WTC11 (cell line): ENCODE measurements at regions not wholly inside any gene's neighbourhood (a gene's known extent, or its start where the extent isn't known, plus 50 kb on each side); places are given as distances from the start of the nearest gene placed in this dataset.

Experiments
- ATAC-seq: fragments of 200-7000 bp; cut with Tn5 transposase; 2 replicates; pipeline ENCODE4 v1.10.0; 2021; ENCODE audit warnings: mild to moderate bottlenecking, moderate library complexity
- CTCF ChIA-PET: fragments of 300-600 bp; sonication (Branson Sonifier 250); formaldehyde crosslinking; loops from one replicate; lab custom pipeline; 2021; ENCODE audit warnings: antibody characterized with exemption; lab: Charles Lee
- POLR2A ChIA-PET: fragments of 350-600 bp; sonication (Branson Sonifier 250); formaldehyde crosslinking; loops from one replicate; lab custom pipeline; 2021; ENCODE audit warnings: antibody characterized with exemption; lab: Charles Lee
- DNase-seq: peaks from one replicate; pipeline ENCODE4 v3.0.0; 2021; ENCODE audit warnings: low spot score
- H3K27ac Mint-ChIP-seq: 2 replicates; pipeline ENCODE4 v1.8.0; 2021; ENCODE audit warnings: mixed read lengths
- H3K27me3 Mint-ChIP-seq: 2 replicates; pipeline ENCODE4 v1.8.0; 2021; ENCODE audit warnings: low read depth, mild to moderate bottlenecking, moderate library complexity, mixed read lengths
- H3K36me3 Mint-ChIP-seq: 2 replicates; pipeline ENCODE4 v1.8.0; 2021; ENCODE audit warnings: mixed read lengths
- H3K4me1 Mint-ChIP-seq: 2 replicates; pipeline ENCODE4 v1.8.0; 2022; ENCODE audit warnings: mixed read lengths
- H3K4me3 Mint-ChIP-seq: 2 replicates; pipeline ENCODE4 v1.8.0; 2021; ENCODE audit warnings: mild to moderate bottlenecking, moderate library complexity, mixed read lengths
- H3K9me3 Mint-ChIP-seq: 2 replicates; pipeline ENCODE4 v1.8.0; 2021; ENCODE audit warnings: mixed read lengths
- CBFB ChIP-seq: sonication (generic); formaldehyde crosslinking; IDR thresholded peaks from 2 replicates; pipeline ENCODE4 v1.8.1; 2022; ENCODE audit warnings: mild to moderate bottlenecking, low read depth, missing genetic modification reagents
- CREB1 ChIP-seq: sonication (generic); formaldehyde crosslinking; IDR thresholded peaks from 2 replicates; pipeline ENCODE4 v1.8.0; 2023; ENCODE audit warnings: mild to moderate bottlenecking, missing genetic modification reagents
- ESRRA ChIP-seq: sonication (generic); formaldehyde crosslinking; IDR thresholded peaks from 2 replicates; pipeline ENCODE4 v1.8.1; 2022; ENCODE audit warnings: mild to moderate bottlenecking, missing genetic modification reagents, borderline replicate concordance
- FOXJ3 ChIP-seq: sonication (generic); formaldehyde crosslinking; IDR thresholded peaks from 2 replicates; pipeline ENCODE4 v1.9.0; 2021; ENCODE audit warnings: missing genetic modification reagents, mild to moderate bottlenecking, borderline replicate concordance
- IRF1 ChIP-seq: sonication (generic); formaldehyde crosslinking; IDR thresholded peaks from 2 replicates; pipeline ENCODE4 v1.8.0; 2023; ENCODE audit warnings: missing genetic modification reagents
- JAZF1 ChIP-seq: fragments of 250-450 bp; sonication (Bioruptor Pico); IDR thresholded peaks from 2 replicates; pipeline ENCODE4 v1.9.0; 2021; ENCODE audit warnings: moderate library complexity, mild to moderate bottlenecking, inconsistent platforms
- MAX ChIP-seq: sonication (generic); formaldehyde crosslinking; IDR thresholded peaks from 2 replicates; pipeline ENCODE4 v1.8.0; 2022; ENCODE audit warnings: mild to moderate bottlenecking, missing genetic modification reagents
- NFE2L1 ChIP-seq: sonication (generic); formaldehyde crosslinking; IDR thresholded peaks from 2 replicates; pipeline ENCODE4 v1.8.1; 2023; ENCODE audit warnings: missing genetic modification reagents
- SMAD4 ChIP-seq: sonication (generic); formaldehyde crosslinking; IDR thresholded peaks from 2 replicates; pipeline ENCODE4 v1.8.0; 2022; ENCODE audit warnings: mild to moderate bottlenecking, missing genetic modification reagents
- TEAD4 ChIP-seq: sonication (generic); formaldehyde crosslinking; IDR thresholded peaks from 2 replicates; pipeline ENCODE4 v1.8.0; 2022; ENCODE audit warnings: mild to moderate bottlenecking, missing genetic modification reagents
- ZMAT4 ChIP-seq: fragments of 250-450 bp; sonication (Bioruptor Pico); IDR thresholded peaks from 2 replicates; pipeline ENCODE4 v1.9.0; 2021; ENCODE audit warnings: mild to moderate bottlenecking
- ZNF512 ChIP-seq: sonication (generic); formaldehyde crosslinking; IDR thresholded peaks from 2 replicates; pipeline ENCODE4 v1.8.1; 2022; ENCODE audit warnings: missing genetic modification reagents, borderline replicate concordance
- TF ChIP-seq, protein P1 (sequence below): fragments of 250-450 bp; sonication (Bioruptor Pico); IDR thresholded peaks from 2 replicates; pipeline ENCODE4 v1.9.0; 2021; ENCODE audit warnings: mild to moderate bottlenecking, borderline replicate concordance
- TF ChIP-seq, protein P2 (sequence below): sonication (generic); formaldehyde crosslinking; IDR thresholded peaks from 2 replicates; pipeline ENCODE4 v1.8.1; 2023; ENCODE audit warnings: mild to moderate bottlenecking, missing genetic modification reagents, borderline replicate concordance
- TF ChIP-seq, protein P3 (sequence below): sonication (generic); formaldehyde crosslinking; IDR thresholded peaks from 2 replicates; pipeline ENCODE4 v1.8.1; 2022; ENCODE audit warnings: mild to moderate bottlenecking, moderate library complexity, missing genetic modification reagents
- TF ChIP-seq, protein P4 (sequence below): sonication (generic); formaldehyde crosslinking; IDR thresholded peaks from 2 replicates; pipeline ENCODE4 v1.8.0; 2023; ENCODE audit warnings: missing genetic modification reagents, mild to moderate bottlenecking, borderline replicate concordance

- no peak for TF ChIP-seq ESRRA (CRISPR knock-in tag)
These were observed 863.2 kb downstream of the TUSC7 start (continued) for GRCh38 chr3:117572786-117573185.

DNA sequence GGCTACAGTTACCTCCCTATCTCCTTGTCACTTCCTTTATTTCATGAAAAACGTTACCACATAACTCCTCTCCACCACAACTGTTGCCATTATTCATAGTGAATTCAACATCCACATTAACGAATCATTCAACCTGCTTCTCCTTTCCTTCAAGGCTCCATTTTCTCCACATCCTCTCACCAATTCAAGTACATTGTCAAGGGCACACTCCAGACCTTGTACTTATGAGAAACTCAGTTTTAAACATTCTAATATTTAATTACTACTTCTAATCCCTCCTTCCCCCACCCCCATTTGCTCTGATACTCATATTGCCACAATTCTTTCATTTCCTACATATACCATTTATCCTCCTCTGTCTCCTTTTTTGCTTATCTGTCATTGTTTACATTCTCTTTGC, 871.2 kb downstream of the TUSC7 start:
- Mint-ChIP-seq H3K4me1 (no peaks in the 10 kb centered on the region), H3K27ac (no peak overlapping the region), H3K9me3 (peaks cover 3% of the 10 kb centered on the region; the same call in 1 of the 2 replicates), H3K4me3 (no peak overlapping the region), H3K27me3 (no peaks in the 10 kb centered on the region), H3K36me3 (no peaks in the 10 kb centered on the region)
- ATAC-seq: no peak
- TF ChIP-seq CBFB (CRISPR knock-in tag) (no peak), MAX (CRISPR knock-in tag) (no peak), IRF1 (no peak), CREB1 (CRISPR knock-in tag) (no peak)
- TF ChIP-seq, protein P1, sequence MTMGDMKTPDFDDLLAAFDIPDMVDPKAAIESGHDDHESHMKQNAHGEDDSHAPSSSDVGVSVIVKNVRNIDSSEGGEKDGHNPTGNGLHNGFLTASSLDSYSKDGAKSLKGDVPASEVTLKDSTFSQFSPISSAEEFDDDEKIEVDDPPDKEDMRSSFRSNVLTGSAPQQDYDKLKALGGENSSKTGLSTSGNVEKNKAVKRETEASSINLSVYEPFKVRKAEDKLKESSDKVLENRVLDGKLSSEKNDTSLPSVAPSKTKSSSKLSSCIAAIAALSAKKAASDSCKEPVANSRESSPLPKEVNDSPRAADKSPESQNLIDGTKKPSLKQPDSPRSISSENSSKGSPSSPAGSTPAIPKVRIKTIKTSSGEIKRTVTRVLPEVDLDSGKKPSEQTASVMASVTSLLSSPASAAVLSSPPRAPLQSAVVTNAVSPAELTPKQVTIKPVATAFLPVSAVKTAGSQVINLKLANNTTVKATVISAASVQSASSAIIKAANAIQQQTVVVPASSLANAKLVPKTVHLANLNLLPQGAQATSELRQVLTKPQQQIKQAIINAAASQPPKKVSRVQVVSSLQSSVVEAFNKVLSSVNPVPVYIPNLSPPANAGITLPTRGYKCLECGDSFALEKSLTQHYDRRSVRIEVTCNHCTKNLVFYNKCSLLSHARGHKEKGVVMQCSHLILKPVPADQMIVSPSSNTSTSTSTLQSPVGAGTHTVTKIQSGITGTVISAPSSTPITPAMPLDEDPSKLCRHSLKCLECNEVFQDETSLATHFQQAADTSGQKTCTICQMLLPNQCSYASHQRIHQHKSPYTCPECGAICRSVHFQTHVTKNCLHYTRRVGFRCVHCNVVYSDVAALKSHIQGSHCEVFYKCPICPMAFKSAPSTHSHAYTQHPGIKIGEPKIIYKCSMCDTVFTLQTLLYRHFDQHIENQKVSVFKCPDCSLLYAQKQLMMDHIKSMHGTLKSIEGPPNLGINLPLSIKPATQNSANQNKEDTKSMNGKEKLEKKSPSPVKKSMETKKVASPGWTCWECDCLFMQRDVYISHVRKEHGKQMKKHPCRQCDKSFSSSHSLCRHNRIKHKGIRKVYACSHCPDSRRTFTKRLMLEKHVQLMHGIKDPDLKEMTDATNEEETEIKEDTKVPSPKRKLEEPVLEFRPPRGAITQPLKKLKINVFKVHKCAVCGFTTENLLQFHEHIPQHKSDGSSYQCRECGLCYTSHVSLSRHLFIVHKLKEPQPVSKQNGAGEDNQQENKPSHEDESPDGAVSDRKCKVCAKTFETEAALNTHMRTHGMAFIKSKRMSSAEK (CRISPR knock-in tag): no peak
- ChIA-PET POLR2A (no interaction called here), CTCF (no interaction called here)
- no peak for DNase-seq

GRCh38 chr3:117586161-117586560, 876.6 kb downstream of the TUSC7 start:
- no peak for ATAC-seq
- Mint-ChIP-seq H3K4me3 (no peak overlapping the region), H3K27me3 (no peaks in the 10 kb centered on the region), H3K27ac (no peak overlapping the region), H3K36me3 (no peaks in the 10 kb centered on the region), H3K4me1 (peaks cover 20% of the 10 kb centered on the region), H3K9me3 (no peaks in the 10 kb centered on the region)
- no peak for DNase-seq
- ChIA-PET CTCF (interaction anchor here (0.5 kb wide), 1 partner anchor 411 kb away, joined by 3 read pairs; no protein-coding TSS in a partner anchor), POLR2A (no interaction called here)
- TF ChIP-seq SMAD4 (no peak), TEAD4 (CRISPR knock-in tag) (no peak), ZNF512 (CRISPR knock-in tag) (no peak), NFE2L1 (CRISPR knock-in tag) (no peak), FOXJ3 (CRISPR knock-in tag) (no peak), ZMAT4 (CRISPR knock-in tag) (no peak), JAZF1 (CRISPR knock-in tag) (no peak)
- TF ChIP-seq, protein P2, sequence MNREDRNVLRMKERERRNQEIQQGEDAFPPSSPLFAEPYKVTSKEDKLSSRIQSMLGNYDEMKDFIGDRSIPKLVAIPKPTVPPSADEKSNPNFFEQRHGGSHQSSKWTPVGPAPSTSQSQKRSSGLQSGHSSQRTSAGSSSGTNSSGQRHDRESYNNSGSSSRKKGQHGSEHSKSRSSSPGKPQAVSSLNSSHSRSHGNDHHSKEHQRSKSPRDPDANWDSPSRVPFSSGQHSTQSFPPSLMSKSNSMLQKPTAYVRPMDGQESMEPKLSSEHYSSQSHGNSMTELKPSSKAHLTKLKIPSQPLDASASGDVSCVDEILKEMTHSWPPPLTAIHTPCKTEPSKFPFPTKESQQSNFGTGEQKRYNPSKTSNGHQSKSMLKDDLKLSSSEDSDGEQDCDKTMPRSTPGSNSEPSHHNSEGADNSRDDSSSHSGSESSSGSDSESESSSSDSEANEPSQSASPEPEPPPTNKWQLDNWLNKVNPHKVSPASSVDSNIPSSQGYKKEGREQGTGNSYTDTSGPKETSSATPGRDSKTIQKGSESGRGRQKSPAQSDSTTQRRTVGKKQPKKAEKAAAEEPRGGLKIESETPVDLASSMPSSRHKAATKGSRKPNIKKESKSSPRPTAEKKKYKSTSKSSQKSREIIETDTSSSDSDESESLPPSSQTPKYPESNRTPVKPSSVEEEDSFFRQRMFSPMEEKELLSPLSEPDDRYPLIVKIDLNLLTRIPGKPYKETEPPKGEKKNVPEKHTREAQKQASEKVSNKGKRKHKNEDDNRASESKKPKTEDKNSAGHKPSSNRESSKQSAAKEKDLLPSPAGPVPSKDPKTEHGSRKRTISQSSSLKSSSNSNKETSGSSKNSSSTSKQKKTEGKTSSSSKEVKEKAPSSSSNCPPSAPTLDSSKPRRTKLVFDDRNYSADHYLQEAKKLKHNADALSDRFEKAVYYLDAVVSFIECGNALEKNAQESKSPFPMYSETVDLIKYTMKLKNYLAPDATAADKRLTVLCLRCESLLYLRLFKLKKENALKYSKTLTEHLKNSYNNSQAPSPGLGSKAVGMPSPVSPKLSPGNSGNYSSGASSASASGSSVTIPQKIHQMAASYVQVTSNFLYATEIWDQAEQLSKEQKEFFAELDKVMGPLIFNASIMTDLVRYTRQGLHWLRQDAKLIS (CRISPR knock-in tag): no peak
- TF ChIP-seq, protein P3, sequence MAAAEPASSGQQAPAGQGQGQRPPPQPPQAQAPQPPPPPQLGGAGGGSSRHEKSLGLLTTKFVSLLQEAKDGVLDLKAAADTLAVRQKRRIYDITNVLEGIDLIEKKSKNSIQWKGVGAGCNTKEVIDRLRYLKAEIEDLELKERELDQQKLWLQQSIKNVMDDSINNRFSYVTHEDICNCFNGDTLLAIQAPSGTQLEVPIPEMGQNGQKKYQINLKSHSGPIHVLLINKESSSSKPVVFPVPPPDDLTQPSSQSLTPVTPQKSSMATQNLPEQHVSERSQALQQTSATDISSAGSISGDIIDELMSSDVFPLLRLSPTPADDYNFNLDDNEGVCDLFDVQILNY (CRISPR knock-in tag): no peak
- TF ChIP-seq, protein P4, sequence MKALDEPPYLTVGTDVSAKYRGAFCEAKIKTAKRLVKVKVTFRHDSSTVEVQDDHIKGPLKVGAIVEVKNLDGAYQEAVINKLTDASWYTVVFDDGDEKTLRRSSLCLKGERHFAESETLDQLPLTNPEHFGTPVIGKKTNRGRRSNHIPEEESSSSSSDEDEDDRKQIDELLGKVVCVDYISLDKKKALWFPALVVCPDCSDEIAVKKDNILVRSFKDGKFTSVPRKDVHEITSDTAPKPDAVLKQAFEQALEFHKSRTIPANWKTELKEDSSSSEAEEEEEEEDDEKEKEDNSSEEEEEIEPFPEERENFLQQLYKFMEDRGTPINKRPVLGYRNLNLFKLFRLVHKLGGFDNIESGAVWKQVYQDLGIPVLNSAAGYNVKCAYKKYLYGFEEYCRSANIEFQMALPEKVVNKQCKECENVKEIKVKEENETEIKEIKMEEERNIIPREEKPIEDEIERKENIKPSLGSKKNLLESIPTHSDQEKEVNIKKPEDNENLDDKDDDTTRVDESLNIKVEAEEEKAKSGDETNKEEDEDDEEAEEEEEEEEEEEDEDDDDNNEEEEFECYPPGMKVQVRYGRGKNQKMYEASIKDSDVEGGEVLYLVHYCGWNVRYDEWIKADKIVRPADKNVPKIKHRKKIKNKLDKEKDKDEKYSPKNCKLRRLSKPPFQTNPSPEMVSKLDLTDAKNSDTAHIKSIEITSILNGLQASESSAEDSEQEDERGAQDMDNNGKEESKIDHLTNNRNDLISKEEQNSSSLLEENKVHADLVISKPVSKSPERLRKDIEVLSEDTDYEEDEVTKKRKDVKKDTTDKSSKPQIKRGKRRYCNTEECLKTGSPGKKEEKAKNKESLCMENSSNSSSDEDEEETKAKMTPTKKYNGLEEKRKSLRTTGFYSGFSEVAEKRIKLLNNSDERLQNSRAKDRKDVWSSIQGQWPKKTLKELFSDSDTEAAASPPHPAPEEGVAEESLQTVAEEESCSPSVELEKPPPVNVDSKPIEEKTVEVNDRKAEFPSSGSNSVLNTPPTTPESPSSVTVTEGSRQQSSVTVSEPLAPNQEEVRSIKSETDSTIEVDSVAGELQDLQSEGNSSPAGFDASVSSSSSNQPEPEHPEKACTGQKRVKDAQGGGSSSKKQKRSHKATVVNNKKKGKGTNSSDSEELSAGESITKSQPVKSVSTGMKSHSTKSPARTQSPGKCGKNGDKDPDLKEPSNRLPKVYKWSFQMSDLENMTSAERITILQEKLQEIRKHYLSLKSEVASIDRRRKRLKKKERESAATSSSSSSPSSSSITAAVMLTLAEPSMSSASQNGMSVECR (CRISPR knock-in tag): no peak
